ENCODE measurements at regions not wholly inside any gene's neighbourhood (a gene's known extent, or its start where the extent isn't known, plus 50 kb on each side); places are given as distances from the start of the nearest gene placed in this dataset.

DNA sequence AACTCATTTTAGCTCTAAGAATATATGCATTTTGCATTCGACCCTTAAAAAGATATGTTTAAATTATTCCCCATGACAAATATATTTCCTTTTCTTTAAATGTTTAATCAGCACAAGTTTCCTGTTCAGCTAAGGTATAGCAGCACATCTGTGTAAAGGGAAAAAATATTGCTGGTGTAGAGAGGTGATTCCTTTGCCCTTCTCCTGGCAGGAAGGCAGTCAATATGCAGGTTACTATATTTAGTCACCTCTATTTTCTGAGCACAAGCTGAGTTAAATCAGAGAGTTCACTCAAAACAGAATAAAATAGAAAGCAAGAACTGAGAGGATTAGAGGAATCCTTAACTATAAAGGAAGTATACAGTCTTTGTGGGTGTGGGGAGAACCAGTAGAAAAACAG is 274.4 kb upstream of the PCSK5 start:
- DNase-seq (ENCODE audit: low read depth, low spot score) (no peak), ATAC-seq (no peak)
- CTCF ChIA-PET, result no interaction called here
- H3K36me3 ChIP-seq (ENCODE audit: control insufficient read depth in 1 of 2, insufficient read depth in 2 of 2, low read length in 2 of 2), result no peaks in the 10 kb centered on the region
- H3K9ac ChIP-seq (ENCODE audit: low read length), result no peak overlapping the region
- no peaks in the 10 kb centered on the region for H3K9me2 ChIP-seq (ENCODE audit: insufficient read depth)
- TF ChIP-seq SIN3A (IDR thresholded peaks at IDR 0.05; ENCODE audit: low read depth), result no peak
- TF ChIP-seq, protein P1, sequence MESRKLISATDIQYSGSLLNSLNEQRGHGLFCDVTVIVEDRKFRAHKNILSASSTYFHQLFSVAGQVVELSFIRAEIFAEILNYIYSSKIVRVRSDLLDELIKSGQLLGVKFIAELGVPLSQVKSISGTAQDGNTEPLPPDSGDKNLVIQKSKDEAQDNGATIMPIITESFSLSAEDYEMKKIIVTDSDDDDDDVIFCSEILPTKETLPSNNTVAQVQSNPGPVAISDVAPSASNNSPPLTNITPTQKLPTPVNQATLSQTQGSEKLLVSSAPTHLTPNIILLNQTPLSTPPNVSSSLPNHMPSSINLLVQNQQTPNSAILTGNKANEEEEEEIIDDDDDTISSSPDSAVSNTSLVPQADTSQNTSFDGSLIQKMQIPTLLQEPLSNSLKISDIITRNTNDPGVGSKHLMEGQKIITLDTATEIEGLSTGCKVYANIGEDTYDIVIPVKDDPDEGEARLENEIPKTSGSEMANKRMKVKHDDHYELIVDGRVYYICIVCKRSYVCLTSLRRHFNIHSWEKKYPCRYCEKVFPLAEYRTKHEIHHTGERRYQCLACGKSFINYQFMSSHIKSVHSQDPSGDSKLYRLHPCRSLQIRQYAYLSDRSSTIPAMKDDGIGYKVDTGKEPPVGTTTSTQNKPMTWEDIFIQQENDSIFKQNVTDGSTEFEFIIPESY (IDR thresholded peaks at IDR 0.05; ENCODE audit: extremely low read depth, insufficient replicate concordance, low read length), result no peak
- TF ChIP-seq CTCF (IDR thresholded peaks at IDR 0.05 in 2 of 3, conservative IDR thresholded peaks at IDR 0.05 in 1 of 3; ENCODE audit: borderline replicate concordance in 1 of 3, insufficient read depth in 1 of 3, low read depth in 2 of 3, low read length in 2 of 3), result no peak
- TF ChIP-seq, protein P2, sequence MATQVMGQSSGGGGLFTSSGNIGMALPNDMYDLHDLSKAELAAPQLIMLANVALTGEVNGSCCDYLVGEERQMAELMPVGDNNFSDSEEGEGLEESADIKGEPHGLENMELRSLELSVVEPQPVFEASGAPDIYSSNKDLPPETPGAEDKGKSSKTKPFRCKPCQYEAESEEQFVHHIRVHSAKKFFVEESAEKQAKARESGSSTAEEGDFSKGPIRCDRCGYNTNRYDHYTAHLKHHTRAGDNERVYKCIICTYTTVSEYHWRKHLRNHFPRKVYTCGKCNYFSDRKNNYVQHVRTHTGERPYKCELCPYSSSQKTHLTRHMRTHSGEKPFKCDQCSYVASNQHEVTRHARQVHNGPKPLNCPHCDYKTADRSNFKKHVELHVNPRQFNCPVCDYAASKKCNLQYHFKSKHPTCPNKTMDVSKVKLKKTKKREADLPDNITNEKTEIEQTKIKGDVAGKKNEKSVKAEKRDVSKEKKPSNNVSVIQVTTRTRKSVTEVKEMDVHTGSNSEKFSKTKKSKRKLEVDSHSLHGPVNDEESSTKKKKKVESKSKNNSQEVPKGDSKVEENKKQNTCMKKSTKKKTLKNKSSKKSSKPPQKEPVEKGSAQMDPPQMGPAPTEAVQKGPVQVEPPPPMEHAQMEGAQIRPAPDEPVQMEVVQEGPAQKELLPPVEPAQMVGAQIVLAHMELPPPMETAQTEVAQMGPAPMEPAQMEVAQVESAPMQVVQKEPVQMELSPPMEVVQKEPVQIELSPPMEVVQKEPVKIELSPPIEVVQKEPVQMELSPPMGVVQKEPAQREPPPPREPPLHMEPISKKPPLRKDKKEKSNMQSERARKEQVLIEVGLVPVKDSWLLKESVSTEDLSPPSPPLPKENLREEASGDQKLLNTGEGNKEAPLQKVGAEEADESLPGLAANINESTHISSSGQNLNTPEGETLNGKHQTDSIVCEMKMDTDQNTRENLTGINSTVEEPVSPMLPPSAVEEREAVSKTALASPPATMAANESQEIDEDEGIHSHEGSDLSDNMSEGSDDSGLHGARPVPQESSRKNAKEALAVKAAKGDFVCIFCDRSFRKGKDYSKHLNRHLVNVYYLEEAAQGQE (IDR thresholded peaks at IDR 0.05; ENCODE audit: low read depth), result no peak
- TF ChIP-seq CBX3 (IDR thresholded peaks at IDR 0.05; ENCODE audit: low read depth), result no peak
- TF ChIP-seq, protein P3, sequence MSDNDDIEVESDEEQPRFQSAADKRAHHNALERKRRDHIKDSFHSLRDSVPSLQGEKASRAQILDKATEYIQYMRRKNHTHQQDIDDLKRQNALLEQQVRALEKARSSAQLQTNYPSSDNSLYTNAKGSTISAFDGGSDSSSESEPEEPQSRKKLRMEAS (IDR thresholded peaks at IDR 0.05), result no peak
- TF ChIP-seq TCF7L2 (IDR thresholded peaks at IDR 0.05; ENCODE audit: borderline replicate concordance, extremely low read depth, insufficient read depth, insufficient read length), result no peak
- TF ChIP-seq RAD21 (IDR thresholded peaks at IDR 0.05; ENCODE audit: low read depth), result no peak
- no peak for TF ChIP-seq YY1 (IDR thresholded peaks at IDR 0.05; ENCODE audit: extremely low read depth, insufficient replicate concordance, low read depth, low read length)
- intact Hi-C loops (cut with micrococcal nuclease), result no loop called here
- H4K20me1 ChIP-seq (ENCODE audit: insufficient read depth), result no peaks in the 10 kb centered on the region
- BruUV-seq (replicated peaks), result no TSS peak
- H3K4me1 ChIP-seq (ENCODE audit: control insufficient read depth in 1 of 2, insufficient read depth in 2 of 2, low read length in 2 of 2), result peaks cover 4 to 5% of the 10 kb centered on the region in 2 experiments; a peak in 1 of 4 replicates
- POLR2A ChIA-PET, result no interaction called here
- no peak overlapping the region for H3K27ac ChIP-seq (ENCODE audit: low read depth, low read length)
- no peaks in the 10 kb centered on the region for H3K79me2 ChIP-seq (ENCODE audit: insufficient read depth, low read length)
- H3K4me2 ChIP-seq (ENCODE audit: low read length), result no peak overlapping the region
- RAD21 ChIA-PET (ENCODE audit: low non-redundant PET in 1 of 2, low total read pairs in 2 of 2, uncharacterized antibody in 2 of 2, unreplicated experiment in 2 of 2), result no interaction called here
- no peaks in the 10 kb centered on the region for H3K9me3 ChIP-seq (ENCODE audit: control insufficient read depth in 1 of 2, insufficient read depth in 1 of 2, low read depth in 1 of 2, low read length in 2 of 2)
- H3K4me3 ChIP-seq (replicated peaks in 1 of 2; ENCODE audit: low read depth in 1 of 2, low read length in 2 of 2), result no peak overlapping the region
- H2AFZ ChIP-seq (ENCODE audit: low read depth, low read length, poor library complexity, severe bottlenecking), result no peak overlapping the region
- peaks cover 12% of the 10 kb centered on the region for H3K27me3 ChIP-seq (ENCODE audit: insufficient read depth, low read length)
